ENCODE measurements at regions not wholly inside any gene's neighbourhood (a gene's known extent, or its start where the extent isn't known, plus 50 kb on each side); places are given as distances from the start of the nearest gene placed in this dataset.
"Not testable (repeated sequence)": the region's sequence is repeated elsewhere in the genome, so short reads cannot be mapped to it uniquely, and the experiment has no call there.

GRCh38 chr1:18578271-18578670, 52.4 kb upstream of the PAX7 start:
- TF ChIP-seq CTCF (IDR thresholded peaks at IDR 0.05; ENCODE audit: extremely low read depth, low read depth, low read length), result no peak
- no peaks in the 10 kb centered on the region for H3K4me1 ChIP-seq (ENCODE audit: insufficient read depth, low read length)
- H3K4me3 ChIP-seq (ENCODE audit: insufficient read depth, low read length), result no peak overlapping the region
- no peaks in the 10 kb centered on the region for H3K27me3 ChIP-seq (ENCODE audit: insufficient read depth, low read length)
- no peak for DNase-seq (ENCODE audit: insufficient read length, low spot score, missing footprints)
- no peaks in the 10 kb centered on the region for H3K9me3 ChIP-seq (ENCODE audit: low read depth, low read length)
- no peaks in the 10 kb centered on the region for H3K79me2 ChIP-seq (ENCODE audit: insufficient read depth, low read length)
- H3K27ac ChIP-seq (ENCODE audit: low read depth, low read length), result no peak overlapping the region
- H3K4me2 ChIP-seq (ENCODE audit: insufficient read depth, low read length), result no peak overlapping the region
- no peaks in the 10 kb centered on the region for H3K36me3 ChIP-seq (ENCODE audit: insufficient read depth, low read length)
- no peak overlapping the region for H2AFZ ChIP-seq (ENCODE audit: low read length)
- no peaks in the 10 kb centered on the region for H4K20me1 ChIP-seq (ENCODE audit: insufficient read depth, low read length)

GRCh38 chr1:18579267-18579666, 51.4 kb upstream of the PAX7 start:
- not testable (repeated sequence) for H3K4me3 ChIP-seq (ENCODE audit: insufficient read depth, low read length); H4K20me1 ChIP-seq (ENCODE audit: insufficient read depth, low read length); DNase-seq (ENCODE audit: insufficient read length, low spot score, missing footprints); H3K27me3 ChIP-seq (ENCODE audit: insufficient read depth, low read length); H3K79me2 ChIP-seq (ENCODE audit: insufficient read depth, low read length); H3K9me3 ChIP-seq (ENCODE audit: low read depth, low read length); H3K4me1 ChIP-seq (ENCODE audit: insufficient read depth, low read length); H3K4me2 ChIP-seq (ENCODE audit: insufficient read depth, low read length); H3K27ac ChIP-seq (ENCODE audit: low read depth, low read length); H2AFZ ChIP-seq (ENCODE audit: low read length); H3K36me3 ChIP-seq (ENCODE audit: insufficient read depth, low read length)

GRCh38 chr1:18580047-18580446, 50.6 kb upstream of the PAX7 start:
- Histone ChIP-seq H3K36me3 (ENCODE audit: insufficient read depth, low read length) (no peaks in the 10 kb centered on the region), H2AFZ (ENCODE audit: low read length) (no peak overlapping the region), H3K4me1 (ENCODE audit: insufficient read depth, low read length) (no peaks in the 10 kb centered on the region), H3K4me3 (ENCODE audit: insufficient read depth, low read length) (no peak overlapping the region), H3K4me2 (ENCODE audit: insufficient read depth, low read length) (no peak overlapping the region), H4K20me1 (ENCODE audit: insufficient read depth, low read length) (no peaks in the 10 kb centered on the region), H3K9me3 (ENCODE audit: low read depth, low read length) (no peaks in the 10 kb centered on the region), H3K79me2 (ENCODE audit: insufficient read depth, low read length) (no peaks in the 10 kb centered on the region), H3K27ac (ENCODE audit: low read depth, low read length) (no peak overlapping the region), H3K27me3 (ENCODE audit: insufficient read depth, low read length) (no peaks in the 10 kb centered on the region)
- no peak for DNase-seq (ENCODE audit: insufficient read length, low spot score, missing footprints)
- no peak for TF ChIP-seq CTCF (IDR thresholded peaks at IDR 0.05; ENCODE audit: extremely low read depth, low read depth, low read length)

DNA sequence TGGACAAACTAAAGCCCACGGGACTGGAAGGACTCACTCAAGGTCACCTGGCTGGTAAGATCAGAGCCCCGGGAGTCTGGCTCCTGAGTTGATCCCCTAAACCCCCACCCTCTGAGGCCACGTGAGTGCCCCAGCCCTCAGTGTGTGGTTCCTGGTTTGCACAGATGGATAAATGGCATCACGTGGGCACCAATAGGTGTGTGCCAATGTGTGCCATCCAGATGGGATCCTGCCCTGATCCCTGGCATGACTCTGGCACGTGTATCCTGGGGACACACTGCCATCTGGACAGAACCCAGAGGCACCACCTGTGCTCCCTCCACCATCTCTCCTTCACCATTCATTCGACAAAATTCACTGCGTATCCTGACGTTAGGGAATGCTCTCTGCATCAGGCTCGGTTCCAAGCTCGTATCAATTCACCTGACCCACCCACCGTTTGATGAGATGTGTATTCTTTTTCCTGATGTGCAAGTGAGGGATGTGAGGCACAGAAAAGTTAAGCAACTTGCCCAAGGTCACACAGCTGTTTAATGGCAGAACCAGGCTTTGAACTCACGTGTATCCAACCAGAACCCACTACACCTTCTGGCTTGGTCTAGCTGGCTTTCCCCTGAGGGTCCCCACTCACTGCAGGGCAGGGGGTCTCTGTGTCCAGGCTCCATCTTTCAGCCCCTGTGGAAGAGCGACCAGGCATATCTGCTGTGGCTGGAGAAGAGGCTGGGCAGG, 49.8 kb upstream of the PAX7 start:
- no peak overlapping the region for H3K4me2 ChIP-seq (ENCODE audit: insufficient read depth, low read length)

More for the DNA sequence above, 49.8 kb upstream of the PAX7 start:
- no peaks in the 10 kb centered on the region for H4K20me1 ChIP-seq (ENCODE audit: insufficient read depth, low read length)
- H3K27me3 ChIP-seq (ENCODE audit: insufficient read depth, low read length), result no peaks in the 10 kb centered on the region
- DNase-seq (ENCODE audit: insufficient read length, low spot score, missing footprints), result no peak
- no peaks in the 10 kb centered on the region for H3K79me2 ChIP-seq (ENCODE audit: insufficient read depth, low read length)
- H3K36me3 ChIP-seq (ENCODE audit: insufficient read depth, low read length), result no peaks in the 10 kb centered on the region
- no peak for TF ChIP-seq CTCF (IDR thresholded peaks at IDR 0.05; ENCODE audit: extremely low read depth, low read depth, low read length)
- no peak overlapping the region for H2AFZ ChIP-seq (ENCODE audit: low read length)
- no peaks in the 10 kb centered on the region for H3K4me1 ChIP-seq (ENCODE audit: insufficient read depth, low read length)
- no peak overlapping the region for H3K4me3 ChIP-seq (ENCODE audit: insufficient read depth, low read length)
- no peaks in the 10 kb centered on the region for H3K9me3 ChIP-seq (ENCODE audit: low read depth, low read length)
- no peak overlapping the region for H3K27ac ChIP-seq (ENCODE audit: low read depth, low read length)
